ENCODE measurements at regions not wholly inside any gene's neighbourhood (a gene's known extent, or its start where the extent isn't known, plus 50 kb on each side); places are given as distances from the start of the nearest gene placed in this dataset.
A peak's percentile ranks its signal among the peaks of the same experiment; 100 is the strongest.

DNA sequence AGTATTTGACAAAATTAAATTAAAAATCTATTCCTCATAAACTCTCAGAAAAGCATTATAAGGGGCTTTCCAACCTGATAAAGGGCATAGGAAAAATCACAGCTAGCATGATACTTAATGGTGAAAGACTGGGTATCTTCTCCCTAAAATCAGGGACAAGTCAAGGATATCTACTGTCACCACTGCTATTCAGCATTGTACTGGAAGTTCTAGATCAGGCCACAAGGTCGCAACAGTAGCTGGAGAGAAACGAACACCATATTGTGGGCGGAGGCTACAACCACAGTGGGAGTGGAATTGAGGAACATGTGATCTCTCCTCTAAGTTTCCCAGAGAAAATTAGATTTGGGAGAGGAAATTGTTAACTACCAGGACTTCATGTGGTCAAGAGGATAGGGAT lies 70.0 kb upstream of the NAMPT start:
- WGBS, 2 donors = 89 to 91% methylated on average over 3 of the region's 3 CpGs
- H3K4me3 ChIP-seq = no peak overlapping the region
- no peaks in the 10 kb centered on the region for H3K4me1 ChIP-seq
- no peak for DNase-seq
- no peaks in the 10 kb centered on the region for H3K36me3 ChIP-seq
- H3K27ac ChIP-seq = no peak overlapping the region
- peaks cover 0 to 2% (median under 1%) of the 10 kb centered on the region in 4 donors for H3K9me3 ChIP-seq
- no peaks in the 10 kb centered on the region for H3K27me3 ChIP-seq
- intact Hi-C loops (cut with DNase I) = no loop called here
- TF ChIP-seq POLR2A (IDR thresholded peaks at IDR 0.05) = no peak
- TF ChIP-seq EP300 (IDR thresholded peaks at IDR 0.05) = no peak
- TF ChIP-seq POLR2AphosphoS5 (IDR thresholded peaks at IDR 0.05) = no peak
- TF ChIP-seq CTCF (IDR thresholded peaks at IDR 0.05) = no peak

GRCh38 chr7:106353944-106354343 lies 69.2 kb upstream of the NAMPT start:
- Histone ChIP-seq H3K27me3 (no peaks in the 10 kb centered on the region), H3K36me3 (no peaks in the 10 kb centered on the region)

DNA sequence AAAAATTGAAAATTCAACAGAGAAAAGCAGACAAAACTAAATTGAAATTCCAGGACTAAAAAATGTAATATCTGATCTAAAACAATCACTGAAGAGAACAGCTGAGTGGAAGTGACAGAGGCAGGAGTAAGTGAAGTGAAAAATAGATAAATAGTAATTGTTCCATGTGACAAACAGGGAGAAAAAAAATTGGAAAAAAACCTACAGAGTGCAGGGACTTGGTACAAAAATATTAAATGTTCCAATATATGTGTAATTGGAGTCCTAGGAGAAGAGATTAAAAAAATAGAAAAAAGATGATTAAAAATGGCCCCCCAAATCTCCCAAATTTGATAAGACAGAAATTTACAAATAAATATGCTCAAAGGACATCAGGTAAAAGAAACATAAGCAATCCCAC lies 63.4 kb upstream of the NAMPT start:
- H3K4me3 ChIP-seq = no peak overlapping the region
- intact Hi-C loops (cut with DNase I) = no loop called here
- H3K27me3 ChIP-seq = no peaks in the 10 kb centered on the region
- H3K9me3 ChIP-seq = peaks cover 0 to 6% (median 4%) of the 10 kb centered on the region in 4 donors
- H3K4me1 ChIP-seq = no peaks in the 10 kb centered on the region
- H3K27ac ChIP-seq = no peak overlapping the region
- H3K36me3 ChIP-seq = no peaks in the 10 kb centered on the region
- TF ChIP-seq POLR2A (IDR thresholded peaks at IDR 0.05) (no peak), POLR2AphosphoS5 (IDR thresholded peaks at IDR 0.05) (no peak), CTCF (IDR thresholded peaks at IDR 0.05) (no peak), EP300 (IDR thresholded peaks at IDR 0.05) (no peak)
- DNase-seq = no peak

More at GRCh38 chr7:106353944-106354343, 69.2 kb upstream of the NAMPT start:
- WGBS, 2 donors = 0 to 46% methylated on average over 1 of the region's 1 CpG
- intact Hi-C loops (cut with DNase I) = no loop called here
- Histone ChIP-seq H3K4me1 (no peaks in the 10 kb centered on the region), H3K27ac (no peak overlapping the region), H3K9me3 (peaks cover 0 to 6% (median 3%) of the 10 kb centered on the region in 4 donors), H3K4me3 (no peak overlapping the region)
- no peak for TF ChIP-seq POLR2A (IDR thresholded peaks at IDR 0.05)
- no peak for TF ChIP-seq EP300 (IDR thresholded peaks at IDR 0.05)
- no peak for TF ChIP-seq POLR2AphosphoS5 (IDR thresholded peaks at IDR 0.05)
- TF ChIP-seq CTCF (IDR thresholded peaks at IDR 0.05) = no peak
- DNase-seq = no peak

DNA sequence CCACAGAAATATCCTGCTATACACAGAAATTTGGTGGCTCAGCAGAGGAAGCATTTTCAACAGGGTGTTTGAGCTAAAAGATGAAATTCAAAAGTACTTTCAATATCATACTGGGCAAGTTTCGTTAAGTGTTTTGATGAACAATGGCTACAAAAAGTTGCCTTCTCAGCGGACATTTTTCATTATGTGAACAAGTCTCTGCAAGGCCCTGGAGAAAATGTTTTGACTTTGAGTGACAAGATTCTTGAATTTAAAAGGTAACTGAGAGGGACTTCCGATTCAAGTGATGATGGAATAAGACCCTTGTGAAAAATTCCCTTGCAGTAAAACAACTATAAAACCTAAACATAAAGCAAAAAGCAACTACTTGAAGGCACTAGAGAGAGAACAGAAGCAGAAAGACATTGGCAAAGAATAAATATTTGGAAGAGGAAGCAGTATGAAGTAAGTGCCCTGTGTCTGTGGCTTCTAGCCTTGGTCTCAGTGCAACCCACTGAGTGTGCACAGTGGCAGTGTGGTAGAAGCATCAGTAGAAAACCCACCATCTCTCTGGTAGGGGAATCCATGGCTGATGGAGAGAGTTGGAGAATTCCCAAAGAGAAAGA lies 62.5 kb upstream of the NAMPT start:
- Histone ChIP-seq H3K27me3 (no peaks in the 10 kb centered on the region), H3K4me3 (no peak overlapping the region), H3K4me1 (no peaks in the 10 kb centered on the region), H3K9me3 (peaks cover 0 to 10% (median 6%) of the 10 kb centered on the region in 4 donors), H3K27ac (peak overlapping the region in 1 of 4 donors; percentile 7), H3K36me3 (no peaks in the 10 kb centered on the region)
- TF ChIP-seq POLR2A (IDR thresholded peaks at IDR 0.05) = no peak
- no peak for TF ChIP-seq POLR2AphosphoS5 (IDR thresholded peaks at IDR 0.05)
- no peak for TF ChIP-seq EP300 (IDR thresholded peaks at IDR 0.05)
- no peak for TF ChIP-seq CTCF (IDR thresholded peaks at IDR 0.05)
- WGBS, 2 donors = 78 to 91% methylated on average over 3 of the region's 3 CpGs
- no peak for DNase-seq
- intact Hi-C loops (cut with DNase I) = no loop called here

GRCh38 chr7:106346678-106347217 lies 62.0 kb upstream of the NAMPT start:
- no peaks in the 10 kb centered on the region for H3K36me3 ChIP-seq
- peak in 2 of 4 donors; percentile 38 to 65 for TF ChIP-seq POLR2AphosphoS5 (IDR thresholded peaks at IDR 0.05)
- peak in 3 of 4 donors; percentile 23 to 75 (median 57) for TF ChIP-seq EP300 (IDR thresholded peaks at IDR 0.05)
- TF ChIP-seq CTCF (IDR thresholded peaks at IDR 0.05) = no peak
- TF ChIP-seq POLR2A (IDR thresholded peaks at IDR 0.05) = no peak
- peak overlapping the region in 1 of 4 donors; percentile 43 for H3K27ac ChIP-seq
- intact Hi-C loops (cut with DNase I) = no loop called here
- 57 to 87% methylated on average over 2 of the region's 2 CpGs for WGBS, 2 donors
- H3K9me3 ChIP-seq = peaks cover 0 to 11% (median 6%) of the 10 kb centered on the region in 4 donors
- no peak for DNase-seq
- H3K27me3 ChIP-seq = no peaks in the 10 kb centered on the region
- H3K4me1 ChIP-seq = no peaks in the 10 kb centered on the region
- H3K4me3 ChIP-seq = no peak overlapping the region

Measured in sigmoid colon (tissue), 6 donors.